Vagina (tissue), 2 donors: ENCODE measurements at regions not wholly inside any gene's neighbourhood (a gene's known extent, or its start where the extent isn't known, plus 50 kb on each side); places are given as distances from the start of the nearest gene placed in this dataset.

ENCODE experiments used
- POLR2A ChIP-seq, 2 donors: fragments of 450-650 bp; IDR thresholded peaks; one replicate each; pipeline ENCODE4 v1.6.1; 2017; ENCODE audit warnings: antibody characterized with exemption in 2 of 2, mild to moderate bottlenecking in 2 of 2, moderate library complexity in 2 of 2
- POLR2AphosphoS5 ChIP-seq, 2 donors: sonication (generic); formaldehyde crosslinking; IDR thresholded peaks; one replicate each; pipeline ENCODE4 v1.9.0; 2017; ENCODE audit warnings: antibody characterized with exemption in 2 of 2, mild to moderate bottlenecking in 2 of 2, low read depth in 1 of 2; ENCODE audit not compliant: insufficient read depth in 1 of 2
- TF ChIP-seq, protein P1 (sequence below), 3 experiments: fragments of 450-650 bp in 2 of 3; fragments of 200-600 bp in 1 of 3; sonication (generic) in 1 of 3; IDR thresholded peaks; one replicate each; pipeline ENCODE4 v1.5.1; 2017 to 2019; ENCODE audit warnings: antibody characterized with exemption in 3 of 3, mild to moderate bottlenecking in 2 of 3, moderate library complexity in 2 of 3

DNA sequence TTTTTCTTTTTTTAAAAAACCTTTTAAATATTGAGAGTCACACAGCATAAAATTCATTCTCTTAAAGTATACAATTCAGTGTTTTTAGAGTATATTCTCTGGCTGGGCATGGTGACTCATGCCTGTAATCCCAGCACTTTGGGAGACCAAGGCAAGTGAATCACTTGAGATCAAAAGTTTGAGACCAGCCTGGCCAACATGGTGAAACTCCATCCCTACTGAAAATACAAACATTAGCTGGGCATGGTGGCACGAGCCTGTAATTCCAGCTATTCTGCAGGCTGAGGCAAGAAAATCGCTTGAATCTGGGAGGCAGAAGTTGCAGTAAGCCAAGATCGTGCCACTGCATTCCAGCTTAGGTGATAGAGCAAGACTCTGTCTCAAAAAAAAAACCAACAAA, 68.4 kb upstream of the BCAT1 start:
- TF ChIP-seq, protein P1, sequence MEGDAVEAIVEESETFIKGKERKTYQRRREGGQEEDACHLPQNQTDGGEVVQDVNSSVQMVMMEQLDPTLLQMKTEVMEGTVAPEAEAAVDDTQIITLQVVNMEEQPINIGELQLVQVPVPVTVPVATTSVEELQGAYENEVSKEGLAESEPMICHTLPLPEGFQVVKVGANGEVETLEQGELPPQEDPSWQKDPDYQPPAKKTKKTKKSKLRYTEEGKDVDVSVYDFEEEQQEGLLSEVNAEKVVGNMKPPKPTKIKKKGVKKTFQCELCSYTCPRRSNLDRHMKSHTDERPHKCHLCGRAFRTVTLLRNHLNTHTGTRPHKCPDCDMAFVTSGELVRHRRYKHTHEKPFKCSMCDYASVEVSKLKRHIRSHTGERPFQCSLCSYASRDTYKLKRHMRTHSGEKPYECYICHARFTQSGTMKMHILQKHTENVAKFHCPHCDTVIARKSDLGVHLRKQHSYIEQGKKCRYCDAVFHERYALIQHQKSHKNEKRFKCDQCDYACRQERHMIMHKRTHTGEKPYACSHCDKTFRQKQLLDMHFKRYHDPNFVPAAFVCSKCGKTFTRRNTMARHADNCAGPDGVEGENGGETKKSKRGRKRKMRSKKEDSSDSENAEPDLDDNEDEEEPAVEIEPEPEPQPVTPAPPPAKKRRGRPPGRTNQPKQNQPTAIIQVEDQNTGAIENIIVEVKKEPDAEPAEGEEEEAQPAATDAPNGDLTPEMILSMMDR (IDR thresholded peaks at IDR 0.05) = no peak
- TF ChIP-seq POLR2AphosphoS5 (IDR thresholded peaks at IDR 0.05; ENCODE audit: insufficient read depth in 1 of 2, low read depth in 1 of 2) = no peak
- no peak for TF ChIP-seq POLR2A (IDR thresholded peaks at IDR 0.05)
